ENCODE measurements at regions not wholly inside any gene's neighbourhood (a gene's known extent, or its start where the extent isn't known, plus 50 kb on each side); places are given as distances from the start of the nearest gene placed in this dataset.

DNA sequence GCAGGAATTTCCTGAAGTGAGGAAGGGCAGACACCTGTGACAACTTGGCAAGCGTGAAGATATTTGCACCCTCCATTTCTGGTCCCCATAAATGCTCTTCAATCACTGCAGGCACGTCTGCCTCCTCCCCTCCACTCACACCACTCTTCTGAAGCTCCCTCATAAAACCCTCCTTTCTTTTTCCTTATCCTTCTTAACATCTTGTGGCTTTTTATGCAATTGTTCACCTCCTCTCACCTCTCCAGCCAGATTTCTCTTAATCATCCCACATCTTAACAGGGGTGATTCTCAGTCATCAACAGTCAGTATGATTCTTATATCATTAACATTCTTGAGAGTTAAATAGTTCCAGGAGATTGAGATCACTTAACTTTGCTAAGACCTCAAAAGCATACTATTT is 277.4 kb downstream of the SPRY1 start:
- no peak overlapping the region for H3K4me3 ChIP-seq (IDR thresholded peaks at IDR 0.05; ENCODE audit: insufficient read depth, low read depth, low read length)
- H3K79me2 ChIP-seq (ENCODE audit: insufficient read depth, low read depth), result no peaks in the 10 kb centered on the region
- no peak overlapping the region for H3K4me2 ChIP-seq
- H3K36me3 ChIP-seq (ENCODE audit: insufficient read depth), result no peaks in the 10 kb centered on the region
- H4K20me1 ChIP-seq (ENCODE audit: insufficient read depth), result no peaks in the 10 kb centered on the region
- TF ChIP-seq, protein P1, sequence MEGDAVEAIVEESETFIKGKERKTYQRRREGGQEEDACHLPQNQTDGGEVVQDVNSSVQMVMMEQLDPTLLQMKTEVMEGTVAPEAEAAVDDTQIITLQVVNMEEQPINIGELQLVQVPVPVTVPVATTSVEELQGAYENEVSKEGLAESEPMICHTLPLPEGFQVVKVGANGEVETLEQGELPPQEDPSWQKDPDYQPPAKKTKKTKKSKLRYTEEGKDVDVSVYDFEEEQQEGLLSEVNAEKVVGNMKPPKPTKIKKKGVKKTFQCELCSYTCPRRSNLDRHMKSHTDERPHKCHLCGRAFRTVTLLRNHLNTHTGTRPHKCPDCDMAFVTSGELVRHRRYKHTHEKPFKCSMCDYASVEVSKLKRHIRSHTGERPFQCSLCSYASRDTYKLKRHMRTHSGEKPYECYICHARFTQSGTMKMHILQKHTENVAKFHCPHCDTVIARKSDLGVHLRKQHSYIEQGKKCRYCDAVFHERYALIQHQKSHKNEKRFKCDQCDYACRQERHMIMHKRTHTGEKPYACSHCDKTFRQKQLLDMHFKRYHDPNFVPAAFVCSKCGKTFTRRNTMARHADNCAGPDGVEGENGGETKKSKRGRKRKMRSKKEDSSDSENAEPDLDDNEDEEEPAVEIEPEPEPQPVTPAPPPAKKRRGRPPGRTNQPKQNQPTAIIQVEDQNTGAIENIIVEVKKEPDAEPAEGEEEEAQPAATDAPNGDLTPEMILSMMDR (conservative IDR thresholded peaks at IDR 0.05; ENCODE audit: low read depth, low read length), result no peak
- peaks cover 57% of the 10 kb centered on the region for H3K27me3 ChIP-seq (ENCODE audit: insufficient read depth, low read depth)
- no peak overlapping the region for H3K27ac ChIP-seq
- H3K9ac ChIP-seq, result no peak overlapping the region
- no peak overlapping the region for H2AFZ ChIP-seq (ENCODE audit: low read depth)
- peaks cover 16% of the 10 kb centered on the region for H3K4me1 ChIP-seq (ENCODE audit: low read depth, poor library complexity, severe bottlenecking)

DNA sequence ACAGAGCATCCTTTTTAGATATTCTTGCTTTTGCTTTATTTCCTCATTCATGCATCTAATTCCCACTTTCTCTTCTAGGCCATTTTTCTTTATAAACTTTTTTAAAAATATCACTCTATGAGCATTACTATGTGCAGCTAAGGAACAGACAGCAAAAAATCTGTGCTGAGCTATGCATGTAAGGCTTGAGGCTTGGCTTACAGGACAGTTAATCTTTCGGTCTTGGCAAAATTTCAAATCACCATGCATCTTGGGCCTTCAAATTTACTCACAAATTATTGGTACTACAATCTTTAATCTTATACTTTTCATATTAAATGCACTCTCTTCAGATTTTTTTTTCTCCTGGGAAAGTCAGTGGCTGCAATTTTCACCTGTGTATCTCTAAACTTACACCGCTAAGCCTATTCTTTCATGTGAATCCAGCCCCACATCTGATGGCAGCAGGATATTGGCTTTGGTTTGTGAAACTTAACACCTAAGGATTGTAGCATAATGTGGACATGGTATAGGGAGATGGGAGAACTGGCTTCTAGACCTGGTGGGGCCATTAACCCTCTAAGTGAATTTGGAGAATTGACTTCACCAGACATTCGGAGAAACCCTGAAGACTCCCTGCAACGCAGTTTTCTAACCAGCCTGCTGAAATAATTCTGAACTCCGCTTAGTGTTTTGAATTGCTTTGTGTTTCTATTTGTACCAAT is 278.3 kb downstream of the SPRY1 start:
- no peak overlapping the region for H2AFZ ChIP-seq (ENCODE audit: low read depth)
- H3K4me2 ChIP-seq, result no peak overlapping the region
- H4K20me1 ChIP-seq (ENCODE audit: insufficient read depth), result no peaks in the 10 kb centered on the region
- H3K27me3 ChIP-seq (ENCODE audit: insufficient read depth, low read depth), result peaks cover 53% of the 10 kb centered on the region
- no peak overlapping the region for H3K9ac ChIP-seq
- peaks cover 16% of the 10 kb centered on the region for H3K4me1 ChIP-seq (ENCODE audit: low read depth, poor library complexity, severe bottlenecking)
- TF ChIP-seq, protein P1 (conservative IDR thresholded peaks at IDR 0.05; ENCODE audit: low read depth, low read length), result no peak
- H3K36me3 ChIP-seq (ENCODE audit: insufficient read depth), result no peaks in the 10 kb centered on the region
- H3K4me3 ChIP-seq (IDR thresholded peaks at IDR 0.05; ENCODE audit: insufficient read depth, low read depth, low read length), result no peak overlapping the region
- no peak overlapping the region for H3K27ac ChIP-seq
- H3K79me2 ChIP-seq (ENCODE audit: insufficient read depth, low read depth), result no peaks in the 10 kb centered on the region

DNA sequence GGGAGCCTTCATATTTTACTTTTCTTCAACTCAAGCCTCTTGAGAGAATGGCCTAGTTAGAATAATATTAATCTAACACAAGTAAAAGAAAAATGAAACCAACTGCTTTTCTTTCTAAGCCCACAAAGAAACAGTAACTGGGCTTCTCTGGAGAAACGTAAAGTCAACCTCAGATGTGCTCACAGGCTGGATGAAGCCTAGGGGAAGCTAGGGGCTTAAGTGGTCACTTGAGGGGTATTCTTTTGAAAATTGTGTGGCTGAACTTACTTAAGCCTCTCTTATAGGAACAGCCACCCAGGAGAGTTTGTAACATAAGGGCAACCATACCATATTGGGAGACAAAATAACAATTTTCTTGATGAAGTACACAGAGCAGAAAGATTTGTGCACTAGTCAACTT is 279.0 kb downstream of the SPRY1 start:
- H4K20me1 ChIP-seq (ENCODE audit: insufficient read depth), result no peaks in the 10 kb centered on the region
- H3K9ac ChIP-seq, result no peak overlapping the region
- H3K27ac ChIP-seq, result no peak overlapping the region
- no peaks in the 10 kb centered on the region for H3K36me3 ChIP-seq (ENCODE audit: insufficient read depth)
- H3K79me2 ChIP-seq (ENCODE audit: insufficient read depth, low read depth), result no peaks in the 10 kb centered on the region
- peaks cover 16% of the 10 kb centered on the region for H3K4me1 ChIP-seq (ENCODE audit: low read depth, poor library complexity, severe bottlenecking)
- TF ChIP-seq, protein P1 (conservative IDR thresholded peaks at IDR 0.05; ENCODE audit: low read depth, low read length), result no peak
- no peak overlapping the region for H3K4me3 ChIP-seq (IDR thresholded peaks at IDR 0.05; ENCODE audit: insufficient read depth, low read depth, low read length)
- H3K27me3 ChIP-seq (ENCODE audit: insufficient read depth, low read depth), result peaks cover 46% of the 10 kb centered on the region
- H3K4me2 ChIP-seq, result no peak overlapping the region
- H2AFZ ChIP-seq (ENCODE audit: low read depth), result no peak overlapping the region

DNA sequence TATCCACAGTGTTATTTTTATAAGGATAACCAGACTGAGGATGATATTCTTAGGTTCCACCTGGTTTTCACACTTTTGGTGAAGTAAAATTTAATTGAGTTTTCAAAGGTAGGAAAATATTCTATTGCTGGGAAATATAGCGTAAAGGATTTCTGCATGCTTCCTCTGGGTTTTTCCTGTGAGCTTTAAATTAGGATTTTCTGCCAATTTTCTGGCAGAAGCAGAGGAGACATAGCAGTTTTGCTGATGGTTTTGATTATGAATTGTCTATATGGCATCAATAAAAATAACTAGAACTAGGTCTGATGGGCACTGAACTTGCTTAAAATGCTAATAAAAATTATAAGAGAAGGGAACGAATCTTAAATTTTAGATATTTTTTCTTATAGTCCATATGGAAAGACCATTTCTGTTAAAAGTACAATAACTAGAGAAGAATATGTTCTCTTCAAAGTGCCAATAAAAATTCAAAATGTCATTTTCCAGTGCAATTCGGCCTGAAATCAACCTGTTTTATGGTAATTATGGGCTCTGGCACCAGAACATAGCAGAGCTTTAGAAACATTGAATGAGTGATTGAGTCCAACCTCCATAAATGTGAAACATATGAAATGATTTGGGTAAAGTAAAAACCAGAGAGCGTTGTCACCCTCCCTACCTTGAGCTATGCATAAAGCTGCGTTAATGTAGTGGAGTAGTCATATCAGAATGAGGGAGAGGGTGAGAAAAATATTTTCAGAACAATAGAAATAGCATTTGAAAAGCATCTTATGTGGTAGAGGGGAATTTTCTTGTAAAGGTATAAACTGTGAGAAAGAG is 279.7 kb downstream of the SPRY1 start:
- Histone ChIP-seq H3K4me3 (IDR thresholded peaks at IDR 0.05; ENCODE audit: insufficient read depth, low read depth, low read length) (no peak overlapping the region), H3K27ac (no peak overlapping the region), H3K36me3 (ENCODE audit: insufficient read depth) (no peaks in the 10 kb centered on the region; the same call in 1 of the 2 replicates), H4K20me1 (ENCODE audit: insufficient read depth) (no peaks in the 10 kb centered on the region), H3K79me2 (ENCODE audit: insufficient read depth, low read depth) (no peaks in the 10 kb centered on the region), H3K4me2 (no peak overlapping the region), H3K9ac (no peak overlapping the region), H2AFZ (ENCODE audit: low read depth) (no peak overlapping the region), H3K27me3 (ENCODE audit: insufficient read depth, low read depth) (peaks cover 39% of the 10 kb centered on the region), H3K4me1 (ENCODE audit: low read depth, poor library complexity, severe bottlenecking) (peaks cover 12% of the 10 kb centered on the region)
- TF ChIP-seq, protein P1 (conservative IDR thresholded peaks at IDR 0.05; ENCODE audit: low read depth, low read length), result no peak

All from KMS-11 (cell line).